ENCODE measurements at regions not wholly inside any gene's neighbourhood (a gene's known extent, or its start where the extent isn't known, plus 50 kb on each side); places are given as distances from the start of the nearest gene placed in this dataset.

- no peaks in the 10 kb centered on the region for H3K4me1 ChIP-seq (ENCODE audit: control insufficient read depth, insufficient read depth, low read length)
- in situ Hi-C loops (cut with MboI) (no loop called here), intact Hi-C loops (cut with micrococcal nuclease; ENCODE audit: unreplicated experiment) (no loop called here)
- ChIA-PET SMC1A (ENCODE audit: uncharacterized antibody, unreplicated experiment) (interaction anchor here (1.6 kb wide), 1 partner anchor 8 kb away, joined by 3 read pairs; no protein-coding TSS in a partner anchor), CTCF (no interaction called here), RAD21 (ENCODE audit: unreplicated experiment) (no interaction called here), POLR2A (no interaction called here)
- H3K9me3 ChIP-seq (replicated peaks; ENCODE audit: control insufficient read depth, insufficient read depth, low read length): no peaks in the 10 kb centered on the region
- H3K36me3 ChIP-seq (ENCODE audit: control insufficient read depth in 2 of 2, insufficient read depth in 2 of 2, low read length in 1 of 2): no peaks in the 10 kb centered on the region
- H3K4me2 ChIP-seq (ENCODE audit: control insufficient read depth, insufficient read depth): no peak overlapping the region
- ATAC-seq: no peak
- no peak overlapping the region for H3K4me3 ChIP-seq
- no peaks in the 10 kb centered on the region for H3K79me2 ChIP-seq (ENCODE audit: control insufficient read depth, insufficient read depth, low read length)
- H3K9ac ChIP-seq (ENCODE audit: control insufficient read depth, insufficient read depth, low read length): no peak overlapping the region
- H3K27me3 ChIP-seq (replicated peaks in 1 of 2; ENCODE audit: control insufficient read depth in 2 of 2, insufficient read depth in 2 of 2, low read length in 1 of 2): no peaks in the 10 kb centered on the region
- no peak overlapping the region for H2AFZ ChIP-seq (ENCODE audit: control insufficient read depth, low read depth, low read length)
- WGBS (ENCODE audit: insufficient coverage, insufficient replicate concordance, low lambda C conversion rate, missing lambda C conversion rate): under 1% methylated on average over 5 of the region's 5 CpGs
- no peak for DNase-seq (ENCODE audit: low read depth, low spot score)
- H4K20me1 ChIP-seq (ENCODE audit: control insufficient read depth, insufficient read depth): no peaks in the 10 kb centered on the region
- FAIRE-seq: no peak
- no peak overlapping the region for H3K27ac ChIP-seq (ENCODE audit: control insufficient read depth, insufficient read depth)
- no TSS peak for BruUV-seq (replicated peaks)
- no peak for TF ChIP-seq REST (IDR thresholded peaks at IDR 0.05; ENCODE audit: low read depth, low read length)
- no peak for TF ChIP-seq RCOR1 (conservative IDR thresholded peaks at IDR 0.05; ENCODE audit: low read depth, low read length)
- TF ChIP-seq ATF7 (IDR thresholded peaks at IDR 0.05; ENCODE audit: low read depth): no peak
- TF ChIP-seq ETV6 (conservative IDR thresholded peaks at IDR 0.05 in 1 of 2, IDR thresholded peaks at IDR 0.05 in 1 of 2; ENCODE audit: borderline replicate concordance in 1 of 2, low read depth in 1 of 2): no peak
- TF ChIP-seq PKNOX1 (IDR thresholded peaks at IDR 0.05): no peak
- TF ChIP-seq CUX1 (IDR thresholded peaks at IDR 0.05; ENCODE audit: insufficient replicate concordance, low read depth, low read length): no peak
- TF ChIP-seq MXI1 (IDR thresholded peaks at IDR 0.05; ENCODE audit: low read depth, low read length): no peak
- TF ChIP-seq ESRRA (IDR thresholded peaks at IDR 0.05; ENCODE audit: low read length): no peak
- TF ChIP-seq USF2 (IDR thresholded peaks at IDR 0.05; ENCODE audit: borderline replicate concordance, low read depth, low read length): no peak
Observed at GRCh38 chr4:57410331-57411052, 300.3 kb upstream of the IGFBP7 start.

All from GM12878 (cell line).